Vagina (tissue), 2 donors: ENCODE measurements at regions not wholly inside any gene's neighbourhood (a gene's known extent, or its start where the extent isn't known, plus 50 kb on each side); places are given as distances from the start of the nearest gene placed in this dataset.

Experiments used
- CTCF ChIP-seq, 3 experiments: fragments of 450-650 bp in 2 of 3; fragments of 200-600 bp in 1 of 3; sonication (generic) in 1 of 3; IDR thresholded peaks; one replicate each; pipeline ENCODE4 v1.5.1; 2017 to 2019; ENCODE audit warnings: antibody characterized with exemption in 3 of 3, mild to moderate bottlenecking in 2 of 3, moderate library complexity in 2 of 3
- POLR2A ChIP-seq, 2 donors: fragments of 450-650 bp; IDR thresholded peaks; one replicate each; pipeline ENCODE4 v1.6.1; 2017; ENCODE audit warnings: antibody characterized with exemption in 2 of 2, mild to moderate bottlenecking in 2 of 2, moderate library complexity in 2 of 2

GRCh38 chr2:120947982-120948661, 212.5 kb downstream of the GLI2 start:
- TF ChIP-seq CTCF (IDR thresholded peaks at IDR 0.05) (no peak), POLR2A (IDR thresholded peaks at IDR 0.05) (no peak)
